Endometrium (tissue), 2 donors: ENCODE measurements at regions not wholly inside any gene's neighbourhood (a gene's known extent, or its start where the extent isn't known, plus 50 kb on each side); places are given as distances from the start of the nearest gene placed in this dataset.

Experiments used
- FAIRE-seq: peaks from 2 replicates; lab custom pipeline; 2012; peaks lifted over from hg19 to GRCh38; lab: Jason Lieb, UNC
- donor health status: control.
- donor health status: control.

- no peak for FAIRE-seq
These were observed 167.3 kb downstream of the TMEM18 start for GRCh38 chr2:509888-510287.

DNA sequence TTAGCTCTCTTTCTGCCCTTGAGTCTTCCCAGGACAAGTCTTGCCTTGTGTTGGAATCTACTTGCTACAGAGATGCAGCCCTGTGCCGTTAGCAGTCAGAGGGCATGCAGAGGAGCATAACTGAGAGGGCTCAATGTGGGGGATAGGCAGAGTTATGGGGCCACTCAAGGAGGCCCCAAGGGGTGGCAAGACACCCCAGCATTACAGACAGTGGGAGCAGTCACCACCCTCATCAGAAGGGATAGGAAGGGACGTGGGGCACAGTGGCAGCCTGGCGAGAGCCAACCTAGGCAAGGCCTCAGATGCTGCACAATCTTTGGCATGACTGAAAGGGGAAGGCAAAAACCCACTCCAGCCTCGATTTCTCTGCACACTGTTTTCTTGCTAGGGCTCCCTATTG lies 169.1 kb downstream of the TMEM18 start:
- no peak for FAIRE-seq

DNA sequence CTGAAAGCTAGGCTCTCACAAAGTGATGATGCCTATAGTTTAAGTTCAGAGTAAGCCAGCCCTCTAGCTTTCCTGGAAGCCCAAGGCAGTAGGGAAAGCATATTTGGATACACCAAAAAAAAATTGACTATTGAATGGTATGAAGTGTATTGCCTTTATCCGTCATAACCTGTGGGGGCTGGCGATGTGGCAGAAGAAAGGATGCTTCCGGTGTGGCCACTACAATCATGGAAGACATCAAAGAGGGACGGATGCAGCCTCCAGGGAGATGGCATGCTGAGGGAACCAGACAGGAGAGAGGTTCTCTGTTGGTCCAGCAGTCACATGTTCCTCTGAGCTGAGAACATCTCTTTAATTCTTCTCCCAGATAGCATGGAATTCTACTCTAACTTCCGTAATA lies 170.3 kb downstream of the TMEM18 start:
- no peak for FAIRE-seq

GRCh38 chr2:506451-506850 lies 170.8 kb downstream of the TMEM18 start:
- no peak for FAIRE-seq

GRCh38 chr2:505941-506340 lies 171.3 kb downstream of the TMEM18 start:
- FAIRE-seq: no peak

DNA sequence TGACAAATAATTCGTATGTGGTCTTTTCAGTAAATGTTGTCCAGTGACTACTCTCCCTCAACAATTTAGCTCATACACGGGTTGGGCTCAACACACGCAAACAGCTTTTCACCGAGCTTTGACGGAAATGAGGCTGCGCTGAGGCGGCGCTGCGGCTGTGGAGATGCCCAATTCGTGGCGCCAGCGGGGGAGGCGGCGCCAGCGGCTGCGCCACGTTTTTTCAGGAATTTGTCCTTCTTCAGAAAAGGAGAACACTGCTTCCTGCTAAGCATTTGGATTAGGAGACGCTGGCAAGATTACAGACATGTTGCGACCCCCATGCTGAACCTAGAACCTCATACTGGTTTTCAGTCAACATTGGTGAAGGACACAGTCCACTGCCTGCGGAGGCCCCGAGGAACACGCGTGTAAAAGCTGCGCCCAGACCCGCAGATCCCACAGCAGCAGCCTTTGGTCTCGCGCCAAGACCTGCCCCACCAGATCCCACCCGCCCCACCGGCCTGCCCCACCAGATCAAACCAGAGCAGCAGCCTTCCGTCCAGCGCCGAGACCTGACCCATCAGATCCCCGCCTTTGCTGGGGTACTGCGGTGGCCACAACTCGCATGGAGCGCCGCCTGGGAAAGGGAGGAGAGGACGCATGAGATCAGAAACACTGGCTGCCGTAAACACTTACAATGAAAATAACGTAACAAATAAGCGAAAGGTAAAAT lies 173.8 kb downstream of the TMEM18 start:
- FAIRE-seq: no peak

DNA sequence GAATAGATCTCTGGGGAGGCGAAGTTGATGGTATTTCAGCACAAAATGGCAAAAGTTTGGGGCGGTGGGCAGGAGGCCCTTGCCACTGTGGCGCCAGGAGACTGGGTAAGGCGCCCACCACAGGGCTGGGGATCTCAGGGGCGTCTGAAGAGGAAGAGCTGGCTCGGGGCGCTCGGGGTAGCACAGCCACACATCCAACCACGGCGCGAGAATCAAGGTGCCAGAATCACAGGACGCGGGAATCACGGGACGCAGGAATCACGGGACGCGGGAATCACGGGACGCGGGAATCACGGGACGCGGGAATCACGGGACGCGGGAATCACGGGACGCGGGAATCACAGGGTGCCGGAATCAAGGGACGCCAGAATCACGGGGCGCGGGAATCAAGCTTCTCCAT lies 174.4 kb downstream of the TMEM18 start:
- no peak for FAIRE-seq

- FAIRE-seq: no peak
These were observed 175.5 kb downstream of the TMEM18 start for GRCh38 chr2:501667-502066.

GRCh38 chr2:501130-501529 lies 176.1 kb downstream of the TMEM18 start:
- no peak for FAIRE-seq

DNA sequence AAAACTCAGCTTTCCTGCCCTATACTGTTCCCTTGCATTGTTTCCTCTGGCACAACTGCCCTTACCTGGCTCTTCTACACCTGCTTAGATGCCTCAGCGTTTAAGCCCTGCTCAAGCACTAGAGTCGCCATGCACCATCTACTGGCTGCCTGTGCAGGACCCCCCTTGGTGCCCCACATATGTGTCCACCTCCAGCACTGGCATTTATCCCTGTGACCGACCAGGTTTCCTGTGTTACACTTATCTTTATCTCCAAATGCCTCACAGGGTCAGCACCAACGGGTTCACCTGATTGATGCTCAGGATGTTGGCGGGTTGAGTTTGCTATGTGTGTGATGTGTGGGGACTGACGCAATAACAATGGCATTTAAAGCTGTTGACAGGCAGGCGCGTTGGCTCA lies 177.5 kb downstream of the TMEM18 start:
- no peak for FAIRE-seq

DNA sequence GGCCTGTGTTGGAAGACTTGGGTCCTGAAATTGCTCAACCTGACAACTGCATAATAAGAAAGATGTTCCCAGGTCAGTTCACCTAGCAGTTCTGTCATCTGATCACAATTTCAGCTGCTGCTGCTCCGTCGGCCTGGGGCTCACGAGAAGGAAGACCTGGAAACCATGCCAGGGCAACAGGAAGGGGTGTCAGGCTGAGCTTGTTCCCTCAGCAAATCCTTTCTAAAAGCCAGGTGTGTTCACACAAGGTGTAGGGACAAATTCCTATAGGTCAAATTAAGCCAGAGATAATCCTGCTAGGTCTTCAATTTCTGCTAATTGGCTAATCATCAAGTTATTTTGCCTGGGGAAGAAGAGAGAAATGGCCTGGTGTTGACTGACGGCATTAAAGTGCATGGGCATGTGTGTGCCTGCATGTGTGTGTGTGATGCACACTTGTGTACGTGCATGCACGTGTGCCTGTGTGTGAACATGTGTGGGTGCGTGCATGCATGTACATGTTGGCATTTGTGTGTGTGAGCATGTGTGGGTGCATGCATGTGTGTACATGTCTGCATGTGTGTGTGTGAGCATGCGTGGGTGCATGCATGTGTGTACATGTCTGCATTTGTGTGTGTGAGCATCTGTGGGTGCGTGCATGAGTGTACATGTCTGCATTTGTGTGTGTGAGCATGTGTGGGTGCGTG lies 178.6 kb downstream of the TMEM18 start:
- FAIRE-seq: no peak

DNA sequence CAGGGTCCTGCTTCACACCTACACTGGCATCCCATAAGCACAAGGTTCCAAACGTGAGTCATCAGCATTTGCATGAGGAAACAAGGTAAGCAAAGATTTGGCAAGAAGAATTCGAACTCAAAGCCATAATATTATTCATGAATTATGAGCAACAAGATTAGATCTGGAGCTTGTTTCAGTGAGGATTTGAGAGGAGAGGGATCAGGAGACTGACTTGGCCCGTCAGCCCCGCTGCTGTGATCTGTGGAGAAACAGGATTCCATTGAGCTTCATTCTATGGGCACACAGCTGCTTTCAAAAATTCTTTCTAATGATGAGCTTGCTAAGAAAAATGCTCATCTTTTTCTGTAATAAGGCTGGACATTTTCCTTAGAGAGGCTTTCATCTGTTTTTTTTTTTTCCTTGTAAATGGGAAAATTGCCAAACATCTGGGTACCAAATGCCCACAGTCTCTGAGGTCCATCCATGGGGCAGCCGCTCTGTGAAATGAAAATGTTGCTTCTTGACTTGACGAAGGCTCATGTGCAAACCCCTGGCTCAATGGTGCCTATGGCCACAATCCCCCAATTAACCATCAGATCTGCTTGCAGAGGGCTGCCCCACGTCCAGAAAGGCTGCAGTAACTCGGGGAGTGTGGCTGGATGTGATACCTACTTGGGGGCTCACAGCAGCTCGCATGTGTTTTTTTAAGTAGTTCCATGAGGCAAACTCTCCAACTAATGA lies 179.3 kb downstream of the TMEM18 start:
- FAIRE-seq: no peak

- FAIRE-seq: no peak
These were observed 180.5 kb downstream of the TMEM18 start for GRCh38 chr2:496729-497128.

DNA sequence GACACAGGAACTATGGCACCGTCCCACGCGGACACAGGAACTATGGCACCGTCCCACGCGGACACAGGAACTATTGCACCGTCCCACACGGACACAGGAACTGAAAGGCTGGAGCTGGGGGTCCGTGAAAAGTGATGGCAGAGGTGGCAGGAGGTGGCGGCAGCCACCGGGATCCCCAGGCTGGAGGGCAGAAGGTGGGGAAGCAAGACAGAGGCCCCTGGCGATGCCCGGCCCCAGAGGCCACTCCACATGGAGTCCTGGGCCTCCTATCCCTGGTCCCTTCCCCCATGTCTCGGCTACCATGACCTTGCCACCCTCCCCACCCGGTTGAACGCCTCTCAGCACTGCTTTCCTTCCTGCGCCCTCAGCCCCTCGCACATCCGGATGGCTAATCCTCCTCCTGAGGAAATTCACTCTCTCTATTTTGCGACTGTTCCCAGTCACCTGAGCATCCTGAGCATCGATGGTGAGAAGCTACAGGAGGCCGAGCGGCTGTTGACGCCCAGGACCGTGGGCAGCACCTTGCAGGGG lies 181.4 kb downstream of the TMEM18 start:
- FAIRE-seq: no peak

DNA sequence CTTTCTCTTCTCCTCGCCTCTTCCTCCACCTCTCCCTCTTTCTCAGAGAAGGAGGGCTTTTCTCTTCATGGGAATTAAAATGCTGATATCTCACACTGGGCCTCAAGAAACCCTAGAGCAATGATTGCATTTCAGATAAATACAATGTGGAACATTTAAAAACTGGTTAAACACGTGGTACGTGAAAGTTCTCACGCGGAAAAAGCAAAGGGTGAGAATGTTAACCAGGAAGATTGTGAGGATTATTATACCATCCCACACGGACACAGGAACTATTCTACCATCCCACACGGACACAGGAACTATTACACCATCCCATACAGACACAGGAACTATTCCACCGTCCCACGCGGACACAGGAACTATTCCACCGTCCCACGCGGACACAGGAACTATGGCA lies 182.4 kb downstream of the TMEM18 start:
- FAIRE-seq: no peak

- FAIRE-seq: no peak
These were observed 184.0 kb downstream of the TMEM18 start for GRCh38 chr2:493228-493627.

DNA sequence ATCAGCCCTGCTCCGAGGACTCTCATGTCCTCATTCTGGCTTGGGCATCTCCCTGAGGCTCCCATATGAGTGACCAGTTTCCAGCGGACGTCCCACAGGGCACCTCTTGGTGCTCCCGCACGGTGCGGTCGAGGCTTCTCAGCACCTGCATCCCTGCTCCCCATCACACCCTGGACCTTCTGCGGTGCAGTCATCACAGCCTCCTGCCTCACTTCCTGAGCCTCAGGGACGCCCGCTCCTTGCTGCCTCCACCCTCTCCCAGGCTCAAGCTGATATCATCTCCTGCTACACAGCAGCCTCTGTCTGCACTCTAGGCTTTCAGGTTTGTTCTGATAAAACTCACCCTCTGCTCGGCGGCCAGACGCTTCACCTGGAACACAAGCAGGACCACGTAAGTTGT lies 185.0 kb downstream of the TMEM18 start:
- FAIRE-seq: no peak

GRCh38 chr2:489838-490237 lies 187.4 kb downstream of the TMEM18 start:
- no peak for FAIRE-seq

DNA sequence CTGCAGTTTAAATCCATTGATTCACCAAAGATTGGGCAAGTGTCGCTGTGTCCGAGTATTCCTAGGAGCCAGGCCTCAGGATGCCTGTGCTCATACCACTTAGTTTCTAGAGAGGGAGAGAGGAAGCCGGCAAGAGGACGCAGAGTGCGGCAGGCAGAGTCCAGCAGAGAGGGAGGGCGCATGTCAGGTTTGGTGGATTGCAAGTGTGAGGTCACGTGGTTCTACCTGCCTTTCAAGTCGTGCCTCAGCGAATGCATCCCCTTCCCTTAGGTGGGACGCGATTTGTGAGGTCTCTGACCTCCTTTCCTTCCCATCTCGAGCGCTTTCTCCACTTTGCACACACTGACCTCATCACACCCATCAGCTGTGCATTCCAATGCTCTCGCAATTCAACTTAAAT lies 188.1 kb downstream of the TMEM18 start:
- no peak for FAIRE-seq

DNA sequence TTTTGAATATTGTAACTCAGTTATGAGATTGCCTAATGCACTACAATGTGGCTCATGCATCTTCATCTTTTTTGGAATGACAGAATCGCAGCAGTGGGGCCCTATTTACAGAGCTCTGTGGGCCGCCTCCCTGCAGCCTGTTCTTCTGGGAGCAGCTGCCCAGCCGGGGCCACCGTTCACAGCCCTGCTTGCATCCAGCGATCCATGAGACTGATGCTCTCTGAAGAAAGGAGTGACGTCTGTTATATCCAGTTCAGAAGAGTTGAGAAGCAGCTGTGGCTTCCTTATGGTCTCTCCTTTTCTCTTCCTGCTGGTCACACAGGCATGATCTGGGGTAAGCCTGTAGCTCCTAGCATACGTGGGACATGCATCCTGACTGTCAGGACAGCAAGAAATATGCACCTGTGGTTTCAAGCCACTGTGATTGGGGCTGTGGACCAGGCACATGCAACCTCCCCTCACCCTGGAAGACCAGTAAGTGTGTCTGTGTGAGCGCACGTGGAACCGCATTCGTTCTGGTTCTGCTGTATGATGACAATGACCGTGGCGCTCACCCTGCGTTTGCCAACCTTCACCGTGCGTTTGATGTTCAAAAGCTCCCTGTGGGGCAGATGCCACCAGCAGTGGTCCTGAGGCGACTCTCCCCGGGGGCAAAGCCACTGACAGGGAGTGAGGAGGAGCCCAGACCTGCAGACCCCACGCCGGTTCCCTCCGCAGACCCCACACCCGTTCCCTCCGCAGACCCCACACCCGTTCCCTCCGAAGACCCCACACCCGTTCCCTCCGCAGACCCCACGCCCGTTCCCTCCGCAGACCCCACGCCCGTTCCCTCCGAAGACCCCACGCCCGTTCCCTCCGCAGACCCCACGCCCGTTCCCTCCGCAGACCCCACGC lies 189.8 kb downstream of the TMEM18 start:
- no peak for FAIRE-seq

DNA sequence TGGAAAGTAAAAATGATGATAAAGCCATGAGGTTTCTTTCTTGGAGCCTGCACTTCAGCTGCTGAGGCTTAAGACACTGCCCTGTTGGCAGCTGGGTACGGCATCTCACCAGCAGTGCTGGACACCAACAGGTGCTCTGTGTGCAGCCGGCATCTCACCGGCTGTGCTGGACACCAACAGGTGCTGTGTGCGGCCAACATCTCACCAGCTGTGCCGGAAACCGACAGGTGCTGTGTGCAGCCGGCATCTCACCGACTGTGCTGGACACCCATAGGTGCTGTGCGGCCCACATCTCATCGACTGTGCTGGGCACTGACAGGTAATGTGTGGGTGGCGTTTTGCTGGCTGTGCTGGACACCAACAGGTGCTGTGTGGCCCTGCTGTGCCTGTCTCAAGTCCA lies 190.8 kb downstream of the TMEM18 start:
- FAIRE-seq: no peak

DNA sequence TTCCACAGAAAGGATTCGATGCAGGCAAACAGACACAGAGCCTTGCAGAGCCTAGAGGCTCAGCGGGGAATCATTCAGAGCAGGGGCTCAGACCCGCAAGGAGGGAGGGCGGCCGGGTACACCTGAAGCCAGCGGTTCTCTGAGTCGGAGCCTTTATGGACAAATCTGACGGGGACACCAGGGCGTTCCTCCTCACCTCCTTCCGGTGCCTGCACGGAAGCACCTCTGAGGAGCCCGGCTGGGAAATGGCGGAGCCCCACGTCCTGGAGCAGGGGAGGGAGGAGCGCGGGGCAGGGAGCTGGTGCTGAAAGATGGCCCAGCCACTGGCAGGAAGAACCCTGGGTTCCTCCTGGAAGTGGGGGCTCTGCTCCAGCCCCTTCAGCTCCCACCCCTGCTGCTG lies 193.5 kb upstream of the ALKAL2 start:
- FAIRE-seq: no peak
